ENCODE measurements at regions not wholly inside any gene's neighbourhood (a gene's known extent, or its start where the extent isn't known, plus 50 kb on each side); places are given as distances from the start of the nearest gene placed in this dataset.

DNA sequence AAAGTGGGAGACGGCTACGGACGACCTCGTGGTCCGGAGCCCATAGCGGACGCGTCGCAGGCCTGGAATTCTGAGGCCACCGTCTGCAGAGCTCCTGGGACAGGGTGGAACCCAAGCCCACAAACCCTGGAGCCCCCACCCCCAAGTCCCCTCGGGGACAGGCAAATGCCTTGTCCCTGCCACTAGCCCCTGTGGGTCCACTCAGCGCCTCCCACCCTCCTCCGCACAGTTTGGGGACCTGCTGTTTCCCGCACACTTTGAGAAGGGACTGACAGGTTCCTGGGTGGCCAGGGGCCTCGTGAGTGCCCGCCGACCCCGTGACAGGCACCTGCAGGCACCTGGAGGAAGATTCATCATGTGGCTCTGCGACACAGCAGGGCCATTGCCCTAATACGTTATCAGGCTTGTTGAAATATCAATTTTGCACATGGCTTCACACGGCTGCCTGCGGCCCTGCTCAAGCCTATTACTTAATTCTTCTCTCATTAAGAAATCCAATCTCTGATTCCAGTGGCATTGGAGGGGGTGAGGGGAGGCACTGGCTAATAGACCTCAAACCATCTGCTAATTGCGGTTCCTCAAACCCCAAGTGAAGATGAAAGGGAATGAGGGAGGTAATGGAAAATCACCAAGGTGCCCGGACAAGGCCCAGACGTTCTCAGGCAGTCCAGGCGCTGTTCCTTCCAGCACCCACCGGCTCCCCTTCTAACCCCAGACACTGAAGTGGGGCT, 672.5 kb downstream of the BRD1 start:
- H4K91ac ChIP-seq (ENCODE audit: insufficient read depth, low read depth, low read length) = no peak overlapping the region
- no peaks in the 10 kb centered on the region for H3K4me1 ChIP-seq (ENCODE audit: control insufficient read depth, insufficient read depth, low read length)
- no peaks in the 10 kb centered on the region for H3K36me3 ChIP-seq (ENCODE audit: control insufficient read depth, insufficient read depth, low read length)
- TF ChIP-seq BHLHE40 (IDR thresholded peaks at IDR 0.05; ENCODE audit: low read depth, low read length) (no peak), POLR2A (IDR thresholded peaks at IDR 0.05; ENCODE audit: low read depth, low read length) (no peak), CHD1 (IDR thresholded peaks at IDR 0.05; ENCODE audit: low read depth, low read length) (no peak), RCOR1 (IDR thresholded peaks at IDR 0.05; ENCODE audit: insufficient replicate concordance, low read length) (no peak), CEBPB (IDR thresholded peaks at IDR 0.05; ENCODE audit: low read depth, low read length) (no peak), RFX5 (IDR thresholded peaks at IDR 0.05; ENCODE audit: low read depth, low read length) (no peak), MAZ (IDR thresholded peaks at IDR 0.05; ENCODE audit: borderline replicate concordance, low read depth, low read length) (no peak), MXI1 (IDR thresholded peaks at IDR 0.05; ENCODE audit: borderline replicate concordance, low read depth, low read length) (no peak), MAFK (IDR thresholded peaks at IDR 0.05; ENCODE audit: low read depth, low read length) (no peak), FOS (IDR thresholded peaks at IDR 0.05; ENCODE audit: low read depth, low read length) (no peak), RAD21 (IDR thresholded peaks at IDR 0.05; ENCODE audit: low read length) (no peak), NFE2L2 (IDR thresholded peaks at IDR 0.05; ENCODE audit: low read depth, low read length) (no peak), SMC3 (IDR thresholded peaks at IDR 0.05; ENCODE audit: low read depth, low read length) (no peak)
- TF ChIP-seq, protein P1, sequence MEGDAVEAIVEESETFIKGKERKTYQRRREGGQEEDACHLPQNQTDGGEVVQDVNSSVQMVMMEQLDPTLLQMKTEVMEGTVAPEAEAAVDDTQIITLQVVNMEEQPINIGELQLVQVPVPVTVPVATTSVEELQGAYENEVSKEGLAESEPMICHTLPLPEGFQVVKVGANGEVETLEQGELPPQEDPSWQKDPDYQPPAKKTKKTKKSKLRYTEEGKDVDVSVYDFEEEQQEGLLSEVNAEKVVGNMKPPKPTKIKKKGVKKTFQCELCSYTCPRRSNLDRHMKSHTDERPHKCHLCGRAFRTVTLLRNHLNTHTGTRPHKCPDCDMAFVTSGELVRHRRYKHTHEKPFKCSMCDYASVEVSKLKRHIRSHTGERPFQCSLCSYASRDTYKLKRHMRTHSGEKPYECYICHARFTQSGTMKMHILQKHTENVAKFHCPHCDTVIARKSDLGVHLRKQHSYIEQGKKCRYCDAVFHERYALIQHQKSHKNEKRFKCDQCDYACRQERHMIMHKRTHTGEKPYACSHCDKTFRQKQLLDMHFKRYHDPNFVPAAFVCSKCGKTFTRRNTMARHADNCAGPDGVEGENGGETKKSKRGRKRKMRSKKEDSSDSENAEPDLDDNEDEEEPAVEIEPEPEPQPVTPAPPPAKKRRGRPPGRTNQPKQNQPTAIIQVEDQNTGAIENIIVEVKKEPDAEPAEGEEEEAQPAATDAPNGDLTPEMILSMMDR (conservative IDR thresholded peaks at IDR 0.05; ENCODE audit: low read depth, low read length) = no peak
- TF ChIP-seq, protein P2, sequence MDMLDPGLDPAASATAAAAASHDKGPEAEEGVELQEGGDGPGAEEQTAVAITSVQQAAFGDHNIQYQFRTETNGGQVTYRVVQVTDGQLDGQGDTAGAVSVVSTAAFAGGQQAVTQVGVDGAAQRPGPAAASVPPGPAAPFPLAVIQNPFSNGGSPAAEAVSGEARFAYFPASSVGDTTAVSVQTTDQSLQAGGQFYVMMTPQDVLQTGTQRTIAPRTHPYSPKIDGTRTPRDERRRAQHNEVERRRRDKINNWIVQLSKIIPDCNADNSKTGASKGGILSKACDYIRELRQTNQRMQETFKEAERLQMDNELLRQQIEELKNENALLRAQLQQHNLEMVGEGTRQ (IDR thresholded peaks at IDR 0.05; ENCODE audit: low read depth, low read length) = no peak
- TF ChIP-seq, protein P3, sequence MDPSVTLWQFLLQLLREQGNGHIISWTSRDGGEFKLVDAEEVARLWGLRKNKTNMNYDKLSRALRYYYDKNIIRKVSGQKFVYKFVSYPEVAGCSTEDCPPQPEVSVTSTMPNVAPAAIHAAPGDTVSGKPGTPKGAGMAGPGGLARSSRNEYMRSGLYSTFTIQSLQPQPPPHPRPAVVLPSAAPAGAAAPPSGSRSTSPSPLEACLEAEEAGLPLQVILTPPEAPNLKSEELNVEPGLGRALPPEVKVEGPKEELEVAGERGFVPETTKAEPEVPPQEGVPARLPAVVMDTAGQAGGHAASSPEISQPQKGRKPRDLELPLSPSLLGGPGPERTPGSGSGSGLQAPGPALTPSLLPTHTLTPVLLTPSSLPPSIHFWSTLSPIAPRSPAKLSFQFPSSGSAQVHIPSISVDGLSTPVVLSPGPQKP (IDR thresholded peaks at IDR 0.05; ENCODE audit: borderline replicate concordance, low read depth, low read length) = no peak
- H3K27ac ChIP-seq (ENCODE audit: insufficient read depth, low read length) = no peak overlapping the region
- H4K8ac ChIP-seq (ENCODE audit: low read depth in 2 of 2, low read length in 2 of 2) = no peak overlapping the region
- BruUV-seq (replicated peaks) = no TSS peak
- H3K23ac ChIP-seq (ENCODE audit: low read depth, low read length) = no peak overlapping the region
- CTCF ChIA-PET = no interaction called here
- H3K4ac ChIP-seq (ENCODE audit: low read depth, low read length) = no peak overlapping the region
- POLR2A ChIA-PET (ENCODE audit: unreplicated experiment) = no interaction called here
- intact Hi-C loops (cut with micrococcal nuclease) = no loop called here
- DNase-seq (no peak), ATAC-seq (ENCODE audit: low read depth) (no peak)
- no peak overlapping the region for H2AK5ac ChIP-seq (ENCODE audit: low read depth, low read length)
- H3K14ac ChIP-seq (replicated peaks; ENCODE audit: low read depth, low read length) = no peak overlapping the region
- dilution Hi-C loops (cut with HindIII; ENCODE audit: low sequenced_read_pairs, unreplicated experiment) = no loop called here
- no peak overlapping the region for H2AFZ ChIP-seq (replicated peaks; ENCODE audit: low read length, poor library complexity)
- no peak overlapping the region for H3K9ac ChIP-seq (ENCODE audit: low read depth, low read length)
- H2BK5ac ChIP-seq (ENCODE audit: low read depth, low read length, poor library complexity, severe bottlenecking) = no peak overlapping the region
- no peak overlapping the region for H2BK120ac ChIP-seq (ENCODE audit: low read depth, low read length)
- no peaks in the 10 kb centered on the region for H3K9me1 ChIP-seq (ENCODE audit: insufficient read depth, low read length)
- H3K27me3 ChIP-seq (ENCODE audit: control insufficient read depth, insufficient read depth, low read length) = no peaks in the 10 kb centered on the region
- WGBS, 2 experiments (ENCODE audit: extremely low coverage in 2 of 2, insufficient read length in 1 of 2) = 39% methylated on average over 5 of the region's 27 CpGs; no CpG with 5 or more reads in 1 of the 2 experiments
- no peak overlapping the region for H2BK15ac ChIP-seq (ENCODE audit: low read depth, low read length)
- H3K9me3 ChIP-seq (ENCODE audit: control insufficient read depth, insufficient read depth, low read length) = peaks cover 72% of the 10 kb centered on the region
- no peak overlapping the region for H4K5ac ChIP-seq (ENCODE audit: low read depth, low read length)
- no peak overlapping the region for H3K4me3 ChIP-seq (ENCODE audit: insufficient read depth, low read depth, low read length)
- no peaks in the 10 kb centered on the region for H3K79me1 ChIP-seq (ENCODE audit: low read depth in 1 of 2, low read length in 2 of 2)
- in situ Hi-C loops (cut with MboI; ENCODE audit: low sequenced_read_pairs) = no loop called here
- no peak overlapping the region for H3K4me2 ChIP-seq (ENCODE audit: low read depth, low read length)
- no peak overlapping the region for H2BK20ac ChIP-seq (ENCODE audit: low read depth, low read length)
- H4K20me1 ChIP-seq (ENCODE audit: insufficient read depth, low read length) = no peaks in the 10 kb centered on the region
- H3K18ac ChIP-seq (ENCODE audit: low read depth, low read length) = no peak overlapping the region
- no peak overlapping the region for H3K56ac ChIP-seq (ENCODE audit: extremely low read depth, insufficient read depth, low read length)
- H2AK9ac ChIP-seq (replicated peaks; ENCODE audit: low read depth, low read length, poor library complexity) = no peak overlapping the region

Measured in IMR-90 (cell line).